ENCODE measurements at regions not wholly inside any gene's neighbourhood (a gene's known extent, or its start where the extent isn't known, plus 50 kb on each side); places are given as distances from the start of the nearest gene placed in this dataset.
"Not testable (repeated sequence)": the region's sequence is repeated elsewhere in the genome, so short reads cannot be mapped to it uniquely, and the experiment has no call there.

GRCh38 chr12:111113313-111113712, 192.9 kb upstream of the MYL2 start:
- not testable (repeated sequence) for TF ChIP-seq CTCF (IDR thresholded peaks at IDR 0.05); ZNF512 (CRISPR knock-in tag; IDR thresholded peaks at IDR 0.05; ENCODE audit: borderline replicate concordance); FOXJ3 (CRISPR knock-in tag; IDR thresholded peaks at IDR 0.05; ENCODE audit: borderline replicate concordance); JUN (CRISPR knock-in tag; IDR thresholded peaks at IDR 0.05); FOXK1 (CRISPR knock-in tag; IDR thresholded peaks at IDR 0.05); ZNF317 (CRISPR knock-in tag; IDR thresholded peaks at IDR 0.05; ENCODE audit: borderline replicate concordance, low read depth); ZNF281 (CRISPR knock-in tag; IDR thresholded peaks at IDR 0.05); NFYB (CRISPR knock-in tag; conservative IDR thresholded peaks at IDR 0.05; ENCODE audit: low read depth); NFE2L1 (CRISPR knock-in tag; IDR thresholded peaks at IDR 0.05); ZNF671 (CRISPR knock-in tag; IDR thresholded peaks at IDR 0.05); USF1 (CRISPR knock-in tag; IDR thresholded peaks at IDR 0.05)
